Ammon's horn (tissue), 1 donor: ENCODE measurements at regions not wholly inside any gene's neighbourhood (a gene's known extent, or its start where the extent isn't known, plus 50 kb on each side); places are given as distances from the start of the nearest gene placed in this dataset.

Source experiments
- DNase-seq: peaks from one replicate; pipeline ENCODE4 v3.0.0-alpha.2; 2016; ENCODE audit warnings: low spot score

DNA sequence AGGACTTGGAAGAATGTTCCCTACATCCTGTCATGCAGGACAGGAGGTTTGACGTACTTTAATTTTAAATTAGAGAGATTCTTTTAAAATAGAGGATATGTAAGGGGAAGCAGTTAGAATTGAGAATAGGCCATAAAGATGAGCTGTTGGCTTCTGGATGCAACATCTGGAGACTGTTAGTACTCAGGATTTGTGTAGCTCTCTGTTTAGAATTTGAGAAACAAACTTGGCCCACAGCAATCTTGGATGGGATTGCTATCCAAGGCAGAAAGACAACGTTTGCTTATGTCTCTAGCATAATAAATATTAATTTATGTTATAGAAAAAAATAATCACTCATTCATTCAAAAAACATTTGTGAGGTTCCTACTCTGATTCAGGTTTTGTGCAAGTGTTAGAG, 398.4 kb upstream of the NOVA1 start:
- DNase-seq, result no peak

DNA sequence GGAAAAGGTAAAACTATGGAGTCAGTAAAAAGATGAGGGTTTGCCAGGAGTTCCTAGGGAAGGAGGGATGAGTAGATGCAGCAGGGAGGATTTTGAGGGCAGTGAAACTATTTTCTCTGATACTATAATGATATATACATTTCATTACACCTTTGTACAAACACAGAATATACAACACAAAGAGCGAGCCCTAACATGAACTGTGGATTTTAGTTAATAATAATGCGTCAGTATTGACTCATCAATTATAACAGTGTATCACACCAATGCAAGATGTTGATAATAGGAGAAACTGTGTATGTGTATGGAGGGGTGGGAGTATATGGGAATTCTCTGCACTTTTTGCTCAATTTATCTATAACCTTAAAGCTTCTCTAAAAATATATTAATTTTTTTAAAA, 404.3 kb upstream of the NOVA1 start:
- DNase-seq, result no peak

GRCh38 chr14:27006570-27006969, 408.7 kb upstream of the NOVA1 start:
- DNase-seq, result no peak

- DNase-seq, result no peak
Observed at GRCh38 chr14:27008187-27008586, 410.4 kb upstream of the NOVA1 start.

DNA sequence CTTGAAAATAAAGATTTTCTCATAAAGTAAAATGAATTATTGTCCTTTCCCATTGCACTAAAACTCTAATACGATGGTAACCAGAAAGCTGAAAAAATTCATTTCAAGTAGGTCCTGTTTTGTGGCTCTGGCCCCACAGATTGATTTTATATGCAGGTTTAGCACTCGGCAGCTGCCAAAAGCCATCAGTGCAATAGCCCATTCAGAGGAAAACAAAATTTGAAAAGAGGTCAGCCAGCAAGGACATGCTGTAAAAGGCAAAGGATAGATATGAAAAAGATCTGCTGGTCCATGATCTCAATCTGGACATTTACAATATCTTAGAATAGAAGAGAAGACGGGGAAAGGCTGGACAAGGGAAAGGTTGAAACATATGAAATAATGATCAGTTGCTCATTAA, 414.8 kb upstream of the NOVA1 start:
- DNase-seq, result no peak

GRCh38 chr14:27013678-27014077, 415.8 kb upstream of the NOVA1 start:
- DNase-seq, result no peak

- DNase-seq, result no peak
Observed at GRCh38 chr14:27015065-27015464, 417.2 kb upstream of the NOVA1 start.

- no peak for DNase-seq
Observed at GRCh38 chr14:27025648-27026047, 427.8 kb upstream of the NOVA1 start.

DNA sequence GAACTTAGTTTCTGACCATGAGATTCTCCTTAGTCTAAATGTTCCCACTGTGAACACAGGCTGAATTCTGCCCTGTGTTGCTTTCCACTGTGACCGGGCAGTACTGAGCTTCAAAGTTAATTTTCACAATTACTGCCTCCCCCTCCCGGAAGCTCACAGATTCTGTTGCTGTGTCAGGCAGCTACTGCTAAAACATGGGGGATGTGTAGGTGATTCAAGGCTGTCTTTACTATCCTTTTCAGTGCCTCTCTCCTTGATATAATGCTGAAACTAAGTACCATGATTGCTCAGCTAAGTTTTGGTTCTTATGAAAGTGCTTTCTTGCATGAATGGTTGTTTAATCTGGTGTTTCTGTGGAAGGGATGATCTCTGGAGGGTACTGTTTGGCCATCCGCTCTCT, 428.3 kb upstream of the NOVA1 start:
- DNase-seq, result no peak

DNA sequence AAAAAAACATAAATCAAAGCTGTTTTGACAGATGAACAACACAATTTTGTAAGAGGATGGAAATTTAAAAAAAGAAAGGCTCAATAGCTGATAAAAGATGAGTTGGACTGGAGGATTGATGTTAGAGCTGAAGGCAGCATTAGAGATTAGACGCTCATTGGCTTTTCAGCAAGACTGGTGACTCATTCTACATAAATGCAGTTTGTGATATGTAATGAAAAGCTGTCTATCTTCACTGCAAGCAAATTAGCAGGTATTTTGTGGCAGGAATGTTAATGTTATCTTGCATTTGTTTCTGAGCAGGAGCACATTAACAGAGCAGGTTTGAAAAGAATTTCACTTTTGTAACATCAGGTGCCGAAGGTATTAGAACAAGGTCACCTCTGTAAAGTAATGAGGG, 442.7 kb upstream of the NOVA1 start:
- DNase-seq, result no peak

- DNase-seq, result no peak
Observed at GRCh38 chr14:27049701-27050100, 451.9 kb upstream of the NOVA1 start.

DNA sequence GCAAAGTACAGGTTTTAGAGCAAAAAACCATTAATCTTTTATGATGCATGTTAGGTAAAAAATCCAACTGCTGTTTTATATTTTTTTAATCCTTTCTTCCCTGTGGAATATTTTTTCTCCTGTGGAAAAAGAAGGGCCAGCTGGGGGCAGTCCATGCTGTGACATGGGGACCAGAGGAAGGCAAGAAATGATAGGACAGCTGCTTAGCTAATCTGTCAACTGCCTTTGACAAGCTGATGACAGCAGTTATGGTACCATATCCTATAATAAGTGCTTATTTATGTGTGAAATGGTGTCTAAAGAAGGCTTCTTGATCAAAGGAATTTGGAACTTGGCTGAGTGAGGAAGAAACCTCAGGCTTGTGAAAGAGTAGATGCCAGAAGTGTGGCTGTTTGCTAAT, 452.4 kb upstream of the NOVA1 start:
- no peak for DNase-seq

- no peak for DNase-seq
Observed at GRCh38 chr14:27056586-27056985, 458.8 kb upstream of the NOVA1 start.

DNA sequence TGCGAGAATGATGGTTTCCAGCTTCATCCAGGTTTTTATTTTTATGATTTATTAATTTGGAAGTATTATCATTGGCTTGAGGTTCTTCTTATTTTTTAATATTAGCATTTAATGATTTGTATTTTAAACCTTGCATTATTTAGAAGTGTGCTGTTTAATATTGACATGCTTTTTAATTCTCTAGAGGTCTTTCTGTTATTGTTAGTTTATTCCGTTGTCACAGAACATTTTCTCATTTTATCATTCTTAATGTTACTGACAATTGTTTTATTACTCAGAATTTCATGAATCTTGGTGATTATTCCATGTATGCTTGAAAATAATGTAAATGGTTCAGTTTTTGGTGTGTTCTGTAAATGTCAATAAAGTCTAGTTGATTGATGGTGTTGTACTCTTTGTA, 463.5 kb upstream of the NOVA1 start:
- no peak for DNase-seq

DNA sequence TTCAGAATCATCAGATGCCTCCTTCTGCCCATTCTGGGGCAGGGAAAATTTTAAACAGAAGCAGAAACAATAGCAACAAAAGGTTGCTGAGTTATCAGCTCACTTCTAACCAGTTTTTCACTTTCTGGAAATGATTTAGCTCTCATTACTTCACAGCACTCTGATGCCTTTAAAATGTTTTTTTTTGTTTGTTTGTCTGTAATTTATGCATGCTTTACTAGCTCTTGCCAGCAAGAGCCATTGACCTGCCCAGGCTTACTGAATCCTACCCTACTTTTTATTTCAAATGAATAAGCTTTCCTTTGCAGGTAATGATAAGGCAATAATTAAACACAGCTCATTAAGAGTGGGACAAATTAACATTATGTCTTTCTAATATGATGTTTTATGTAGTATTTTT, 466.1 kb upstream of the NOVA1 start:
- no peak for DNase-seq

DNA sequence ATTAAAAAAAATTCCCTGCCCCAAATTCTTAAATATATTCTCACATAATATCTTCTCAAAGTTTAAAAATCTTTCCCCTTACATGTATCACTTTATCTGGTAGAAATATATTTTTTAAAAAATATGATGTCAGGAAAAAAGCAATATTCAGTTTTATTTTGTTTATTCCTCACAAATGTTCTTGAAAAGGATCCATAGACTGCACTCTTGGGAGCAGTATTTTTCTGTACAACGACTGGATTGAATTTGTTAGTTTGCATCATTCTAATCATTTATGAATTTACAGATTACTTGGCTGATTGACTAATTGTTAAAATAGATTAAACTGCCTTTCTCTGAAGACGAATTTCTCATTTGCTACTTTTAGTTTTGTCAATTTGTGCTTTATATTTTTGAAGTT, 468.1 kb upstream of the NOVA1 start:
- no peak for DNase-seq

DNA sequence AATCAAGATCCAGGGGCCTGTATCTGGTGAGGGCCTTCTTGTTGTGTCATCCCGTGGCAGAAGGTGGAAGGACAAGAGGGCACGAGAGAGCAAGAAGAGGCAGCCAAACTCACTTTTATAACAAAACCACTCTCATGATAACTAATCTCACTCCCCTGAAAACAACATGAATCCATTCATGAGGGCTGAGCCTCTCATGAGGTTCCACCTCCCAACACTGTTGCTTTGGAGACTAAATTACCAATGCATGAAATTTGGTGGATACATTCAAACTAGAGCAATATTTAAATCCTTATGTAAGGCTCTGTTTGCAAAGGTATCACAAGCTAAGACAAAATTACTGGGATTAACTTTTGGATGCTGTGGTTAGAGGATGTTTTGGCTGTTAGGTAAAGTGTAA, 470.1 kb upstream of the NOVA1 start:
- no peak for DNase-seq

GRCh38 chr14:27072589-27072988, 474.8 kb upstream of the NOVA1 start:
- no peak for DNase-seq

DNA sequence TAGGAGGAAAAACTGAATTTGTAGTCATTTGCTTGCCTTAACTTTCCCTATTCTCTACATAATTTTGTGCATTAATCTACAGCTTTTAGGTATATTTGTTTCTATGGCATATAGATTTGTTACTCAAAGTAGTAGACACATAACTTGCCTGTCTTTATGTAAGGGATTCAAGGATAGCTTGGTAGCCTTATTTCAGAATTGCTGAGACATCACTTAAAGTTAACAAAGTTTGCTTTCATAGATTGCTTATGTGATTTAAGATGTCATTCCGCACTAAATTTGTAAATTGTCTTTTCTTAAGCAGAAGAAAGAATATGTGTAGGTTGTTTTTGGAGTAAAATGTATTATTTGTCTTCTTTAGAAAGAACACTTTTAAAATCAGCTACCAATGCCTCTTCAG, 477.7 kb upstream of the NOVA1 start:
- no peak for DNase-seq

GRCh38 chr14:27077214-27077613, 479.4 kb upstream of the NOVA1 start:
- DNase-seq, result no peak

DNA sequence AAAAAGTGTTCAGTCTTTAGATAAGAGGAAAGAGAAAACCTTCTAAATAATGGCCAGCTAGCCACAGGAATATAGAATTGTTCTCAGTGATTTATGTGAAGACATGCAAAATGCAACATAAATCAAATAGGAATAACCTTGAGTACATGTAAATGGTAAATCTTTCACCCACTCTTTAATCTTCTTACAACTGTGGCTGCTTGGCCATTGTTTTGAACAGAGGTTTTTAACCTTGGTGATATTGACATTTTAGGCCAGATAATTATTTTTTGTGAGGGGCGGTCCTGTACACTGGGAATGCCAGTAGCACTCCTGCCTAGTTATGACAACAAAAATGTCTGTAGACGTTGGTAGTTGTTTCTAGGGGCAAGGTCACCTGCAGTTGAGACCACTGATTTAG, 479.9 kb upstream of the NOVA1 start:
- DNase-seq, result no peak

DNA sequence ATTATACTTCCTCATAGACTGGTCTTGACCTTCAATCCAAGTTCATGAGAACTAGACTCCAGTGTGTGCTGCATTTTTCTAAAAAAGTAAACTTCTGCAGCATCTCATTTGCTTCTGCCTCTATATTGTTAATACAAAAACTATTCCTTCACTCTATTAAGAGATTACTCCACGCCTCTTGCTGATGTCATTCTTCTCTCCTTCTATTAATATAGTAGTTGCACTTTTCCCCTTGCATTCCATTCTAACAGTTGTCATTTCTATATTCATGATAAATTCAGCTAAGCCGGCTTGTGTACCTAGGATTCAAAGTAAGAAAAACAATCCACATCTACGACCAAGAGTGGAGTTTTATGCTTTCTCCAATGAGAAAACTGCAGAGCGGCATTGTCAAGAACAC, 480.4 kb upstream of the NOVA1 start:
- no peak for DNase-seq

GRCh38 chr14:27079716-27080115, 481.9 kb upstream of the NOVA1 start:
- DNase-seq, result no peak

DNA sequence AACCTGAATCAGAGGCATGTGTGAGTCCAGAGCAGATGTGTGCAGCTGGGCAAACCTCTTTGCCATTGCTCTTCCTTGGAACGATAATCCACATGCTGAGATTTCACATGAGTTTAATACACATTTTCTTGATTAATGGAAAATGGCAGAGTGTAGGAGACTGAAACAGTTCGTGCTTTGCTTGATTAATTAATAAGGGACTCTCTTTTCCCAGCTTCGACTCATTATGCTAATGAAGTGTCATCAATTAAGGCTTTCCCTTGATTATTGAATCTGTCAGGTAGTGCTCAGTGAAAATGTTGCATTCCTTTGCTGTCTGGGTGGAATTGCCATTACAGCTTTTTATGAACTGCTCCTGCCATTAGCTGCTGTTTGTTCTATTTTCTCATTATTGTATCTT, 487.7 kb upstream of the NOVA1 start:
- DNase-seq, result no peak

GRCh38 chr14:27090716-27091115, 492.9 kb upstream of the NOVA1 start:
- no peak for DNase-seq
